Activated naive CD8-positive, alpha-beta T cell treated with anti-CD3 and anti-CD28 coated beads, Interleukin-2, amount 10 ng/mL, durations not matched to agents 7 days and 5 days (primary cell): ENCODE measurements at regions not wholly inside any gene's neighbourhood (a gene's known extent, or its start where the extent isn't known, plus 50 kb on each side); places are given as distances from the start of the nearest gene placed in this dataset.

Experiments used
- ATAC-seq: fragments of 150-1000 bp; cut with Tn5 transposase; one replicate; pipeline ENCODE4 v1.10.0; 2021; ENCODE audit warnings: low read depth, moderate library complexity
- POLR2A ChIA-PET: fragments of 350-600 bp; sonication (Branson Sonifier 250); formaldehyde crosslinking; loops from one replicate; lab custom pipeline; 2021; ENCODE audit warnings: antibody characterized with exemption; lab: Charles Lee
- DNase-seq: peaks from one replicate; pipeline ENCODE4 v3.0.0; 2021
- H3K27ac Mint-ChIP-seq: one replicate; pipeline ENCODE4 v1.8.0; 2022; ENCODE audit warnings: mild to moderate bottlenecking, mixed read lengths
- H3K27me3 Mint-ChIP-seq: one replicate; pipeline ENCODE4 v1.8.0; 2022; ENCODE audit warnings: mild to moderate bottlenecking, moderate library complexity, mixed read lengths
- H3K36me3 Mint-ChIP-seq: one replicate; pipeline ENCODE4 v1.8.0; 2021; ENCODE audit warnings: mild to moderate bottlenecking, mixed read lengths
- H3K4me1 Mint-ChIP-seq: one replicate; pipeline ENCODE4 v1.8.0; 2021; ENCODE audit warnings: mixed read lengths
- H3K4me3 Mint-ChIP-seq: one replicate; pipeline ENCODE4 v1.8.0; 2022; ENCODE audit warnings: mild to moderate bottlenecking, moderate library complexity, mixed read lengths
- H3K9me3 Mint-ChIP-seq: one replicate; pipeline ENCODE4 v1.8.0; 2021; ENCODE audit warnings: mixed read lengths

DNA sequence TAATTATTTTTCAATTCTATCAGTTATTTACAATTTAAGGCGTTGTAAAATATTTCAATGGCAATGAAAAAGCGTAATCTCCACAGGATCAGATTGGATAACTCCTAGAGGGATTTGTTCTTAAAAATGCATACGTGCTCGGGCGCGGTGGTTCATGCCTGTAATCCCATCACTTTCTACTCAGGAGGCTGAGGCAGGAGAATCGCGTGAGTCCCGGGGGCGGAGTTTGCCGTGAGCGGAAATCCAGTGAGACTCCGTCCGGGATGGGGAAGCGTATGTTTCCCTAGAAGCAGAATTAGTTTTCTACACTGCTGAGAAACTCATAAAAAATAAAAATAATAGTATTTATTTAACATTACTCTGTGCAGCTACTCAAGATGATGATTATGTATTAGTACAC lies 917.8 kb upstream of the PCDH20 start:
- no peak overlapping the region for H3K27ac Mint-ChIP-seq
- ATAC-seq (no peak), DNase-seq (no peak)
- peaks cover 1% of the 10 kb centered on the region for H3K9me3 Mint-ChIP-seq
- H3K4me1 Mint-ChIP-seq: no peaks in the 10 kb centered on the region
- H3K4me3 Mint-ChIP-seq: no peak overlapping the region
- POLR2A ChIA-PET: no interaction called here
- H3K27me3 Mint-ChIP-seq: no peaks in the 10 kb centered on the region
- no peaks in the 10 kb centered on the region for H3K36me3 Mint-ChIP-seq

DNA sequence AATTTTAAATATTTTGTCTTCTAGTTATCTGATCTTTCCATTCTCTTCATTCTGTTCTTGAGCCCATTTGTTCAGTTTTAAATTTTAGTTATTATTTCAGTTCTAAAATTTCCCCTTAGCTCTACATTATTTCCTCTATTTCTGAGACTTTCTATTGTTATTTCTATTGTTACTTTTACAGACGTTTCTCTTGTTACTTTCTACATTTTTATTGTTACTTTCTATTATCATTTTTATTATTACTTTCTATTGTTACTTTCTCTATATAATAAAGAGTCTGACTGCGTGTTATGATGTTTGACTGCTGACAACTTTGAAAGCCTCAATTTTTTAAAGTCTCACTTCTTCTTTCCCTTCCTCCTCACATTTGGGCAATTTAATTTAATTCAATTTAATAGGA lies 915.7 kb upstream of the PCDH20 start:
- Mint-ChIP-seq H3K27ac (no peak overlapping the region), H3K4me3 (no peak overlapping the region), H3K27me3 (no peaks in the 10 kb centered on the region), H3K4me1 (no peaks in the 10 kb centered on the region), H3K36me3 (no peaks in the 10 kb centered on the region), H3K9me3 (peaks cover 4% of the 10 kb centered on the region)
- ATAC-seq (no peak), DNase-seq (no peak)
- POLR2A ChIA-PET: no interaction called here

DNA sequence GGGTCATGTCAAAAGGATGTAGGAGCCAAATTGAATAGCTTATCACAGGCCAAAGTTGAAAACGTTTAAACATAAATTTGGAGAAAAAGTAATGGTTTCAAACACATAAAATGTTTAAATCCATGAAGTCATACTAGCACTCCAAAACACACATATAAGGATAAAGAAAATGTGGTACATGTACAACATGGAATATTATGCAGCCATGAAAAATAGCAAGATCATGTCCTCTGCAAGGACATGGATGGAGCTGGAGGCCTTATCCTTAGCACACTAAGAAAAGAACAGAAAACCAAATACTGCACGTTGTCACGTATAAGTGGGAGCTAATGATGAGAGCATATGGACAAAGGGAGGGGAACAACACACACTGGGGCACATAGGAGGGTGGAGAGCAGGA lies 911.7 kb upstream of the PCDH20 start:
- H3K4me1 Mint-ChIP-seq: no peaks in the 10 kb centered on the region
- ATAC-seq: no peak

DNA sequence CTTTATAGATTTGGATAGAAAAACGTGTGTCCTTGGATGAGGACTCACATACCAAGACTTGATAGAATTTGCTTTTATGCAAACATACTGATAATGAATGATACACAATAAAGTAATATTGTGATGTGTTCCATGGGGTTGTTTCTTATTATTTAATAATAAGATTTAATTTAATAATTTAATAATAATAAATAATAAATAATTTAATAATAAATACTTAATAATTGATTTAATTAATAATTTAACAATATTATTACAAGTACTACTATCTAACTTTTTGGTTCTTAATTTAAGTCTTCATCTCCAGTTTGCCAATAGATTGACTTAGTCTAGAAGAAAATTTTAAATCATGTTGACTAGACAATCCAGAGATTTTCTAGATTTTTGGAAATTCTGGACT lies 909.2 kb upstream of the PCDH20 start:
- Mint-ChIP-seq H3K27me3 (no peaks in the 10 kb centered on the region), H3K9me3 (peaks cover 2% of the 10 kb centered on the region), H3K4me1 (no peaks in the 10 kb centered on the region), H3K36me3 (no peaks in the 10 kb centered on the region), H3K4me3 (no peak overlapping the region), H3K27ac (no peak overlapping the region)
- POLR2A ChIA-PET: no interaction called here
- ATAC-seq: no peak
- DNase-seq: no peak

More for the DNA sequence above, 911.7 kb upstream of the PCDH20 start:
- Mint-ChIP-seq H3K4me3 (no peak overlapping the region), H3K36me3 (no peaks in the 10 kb centered on the region), H3K9me3 (peaks cover 2% of the 10 kb centered on the region), H3K27ac (no peak overlapping the region), H3K27me3 (no peaks in the 10 kb centered on the region)
- POLR2A ChIA-PET: no interaction called here
- no peak for DNase-seq

DNA sequence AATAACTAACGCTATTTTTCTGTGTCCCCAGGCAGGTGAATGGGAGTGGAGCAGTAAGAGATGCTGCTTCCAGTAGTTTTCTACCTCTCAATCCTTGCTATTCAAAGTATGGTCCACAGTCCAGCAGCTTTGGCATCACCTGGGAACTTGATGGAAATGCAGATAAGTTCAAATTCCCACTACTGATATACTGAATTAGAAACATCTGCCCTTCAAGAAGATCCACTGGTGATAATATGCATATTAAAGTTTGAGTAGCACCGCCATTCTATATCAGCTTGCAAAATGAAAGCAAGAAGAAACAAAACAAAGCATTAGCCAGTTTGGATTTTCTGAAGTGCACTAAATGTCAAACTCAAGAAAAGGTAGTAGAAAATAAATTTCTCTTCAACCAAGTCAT lies 906.2 kb upstream of the PCDH20 start:
- ATAC-seq: no peak
- no peaks in the 10 kb centered on the region for H3K36me3 Mint-ChIP-seq
- H3K4me1 Mint-ChIP-seq: no peaks in the 10 kb centered on the region
- H3K4me3 Mint-ChIP-seq: no peak overlapping the region
- H3K27me3 Mint-ChIP-seq: no peaks in the 10 kb centered on the region
- POLR2A ChIA-PET: no interaction called here
- DNase-seq: no peak
- H3K9me3 Mint-ChIP-seq: no peaks in the 10 kb centered on the region
- no peak overlapping the region for H3K27ac Mint-ChIP-seq

DNA sequence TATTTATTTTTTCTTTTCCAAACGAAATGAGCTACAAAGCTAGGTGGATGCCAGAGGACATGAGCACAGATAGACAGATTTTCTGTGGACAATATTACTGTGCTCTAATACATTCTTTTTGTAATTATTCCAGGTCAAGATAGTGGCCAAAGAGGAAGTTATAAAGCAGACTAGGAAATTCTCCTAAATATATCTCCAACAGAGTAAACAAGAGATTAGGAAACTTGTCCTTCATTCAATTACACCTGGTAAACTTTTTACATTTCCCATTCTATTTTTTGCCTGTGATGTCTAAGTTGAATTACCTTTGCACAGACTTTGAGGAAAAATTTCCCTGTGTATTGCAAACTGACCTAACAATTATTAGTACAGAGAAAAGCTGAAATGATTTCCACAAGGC lies 905.5 kb upstream of the PCDH20 start:
- ATAC-seq: no peak
- no peaks in the 10 kb centered on the region for H3K9me3 Mint-ChIP-seq
- no peak overlapping the region for H3K27ac Mint-ChIP-seq
- no peak overlapping the region for H3K4me3 Mint-ChIP-seq
- no peak for DNase-seq
- H3K27me3 Mint-ChIP-seq: no peaks in the 10 kb centered on the region
- H3K4me1 Mint-ChIP-seq: no peaks in the 10 kb centered on the region
- H3K36me3 Mint-ChIP-seq: no peaks in the 10 kb centered on the region
- POLR2A ChIA-PET: no interaction called here

DNA sequence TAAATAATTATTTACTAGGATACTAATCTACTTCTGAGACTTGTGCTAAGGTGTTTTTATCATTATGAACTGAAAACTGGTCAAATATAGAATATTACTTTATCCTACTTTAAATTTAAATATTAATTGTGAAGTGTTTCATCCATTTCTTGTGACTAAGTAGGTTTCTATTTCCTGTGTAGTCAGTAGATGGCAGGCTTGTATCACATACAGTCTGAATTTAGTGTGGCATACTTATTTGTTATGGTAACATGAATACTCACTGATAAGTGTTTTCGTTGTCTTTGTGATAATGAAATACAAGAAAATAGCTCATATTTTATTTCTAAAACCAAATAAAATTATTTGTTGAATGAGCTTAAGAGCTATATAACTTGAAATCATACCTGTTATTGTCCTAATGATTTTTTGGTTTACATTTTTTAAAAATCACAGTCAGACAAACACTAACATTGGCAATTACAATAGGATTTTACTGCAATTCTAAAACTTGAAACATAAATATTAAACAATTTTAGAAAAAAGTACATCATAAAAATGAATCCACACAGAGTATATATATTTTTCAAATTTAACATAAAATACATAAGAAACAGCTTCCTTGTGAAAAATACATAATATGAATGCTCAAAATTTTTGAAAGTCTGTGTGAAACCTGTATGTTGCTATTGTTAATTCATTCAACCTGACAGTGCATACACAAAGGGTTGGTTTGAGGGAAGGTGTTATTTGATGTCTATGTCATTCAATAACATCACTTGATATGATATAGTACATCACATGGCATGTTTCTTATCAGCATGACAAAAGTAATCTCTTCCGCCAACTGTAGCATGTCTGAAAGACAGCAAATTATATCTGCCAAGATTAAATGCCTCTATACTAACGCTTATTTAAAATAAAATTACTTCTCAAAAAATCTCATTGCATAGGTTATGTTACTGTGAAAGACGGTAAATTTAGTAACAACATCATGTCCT lies 904.8 kb upstream of the PCDH20 start:
- DNase-seq: no peak
- POLR2A ChIA-PET: no interaction called here
- Mint-ChIP-seq H3K4me3 (no peak overlapping the region), H3K9me3 (no peaks in the 10 kb centered on the region), H3K27me3 (no peaks in the 10 kb centered on the region), H3K27ac (no peak overlapping the region), H3K36me3 (no peaks in the 10 kb centered on the region), H3K4me1 (no peaks in the 10 kb centered on the region)
- ATAC-seq: no peak

DNA sequence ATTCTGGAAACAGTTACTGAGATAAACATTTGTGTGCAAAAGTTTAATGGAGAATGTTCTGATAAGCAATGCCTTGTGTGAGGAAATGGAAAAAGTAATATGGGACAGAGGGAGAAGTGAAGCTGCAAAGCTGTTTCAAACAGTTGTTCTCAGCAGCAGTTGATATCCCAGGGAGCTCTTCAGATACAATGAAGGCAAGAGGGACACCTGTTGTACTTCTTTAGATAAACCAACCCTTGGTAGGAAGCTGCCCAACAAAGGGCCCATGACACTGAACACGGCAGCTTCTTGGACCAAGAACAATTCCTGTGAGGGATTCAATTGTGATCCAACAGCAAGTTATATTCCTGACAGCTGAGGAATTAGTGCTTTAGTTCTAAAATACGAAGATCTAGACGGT lies 894.3 kb upstream of the PCDH20 start:
- no peaks in the 10 kb centered on the region for H3K36me3 Mint-ChIP-seq
- H3K27ac Mint-ChIP-seq: no peak overlapping the region
- H3K27me3 Mint-ChIP-seq: no peaks in the 10 kb centered on the region
- peaks cover 2% of the 10 kb centered on the region for H3K4me1 Mint-ChIP-seq
- POLR2A ChIA-PET: no interaction called here
- H3K9me3 Mint-ChIP-seq: peaks cover 2% of the 10 kb centered on the region
- H3K4me3 Mint-ChIP-seq: no peak overlapping the region
- ATAC-seq (no peak), DNase-seq (no peak)

DNA sequence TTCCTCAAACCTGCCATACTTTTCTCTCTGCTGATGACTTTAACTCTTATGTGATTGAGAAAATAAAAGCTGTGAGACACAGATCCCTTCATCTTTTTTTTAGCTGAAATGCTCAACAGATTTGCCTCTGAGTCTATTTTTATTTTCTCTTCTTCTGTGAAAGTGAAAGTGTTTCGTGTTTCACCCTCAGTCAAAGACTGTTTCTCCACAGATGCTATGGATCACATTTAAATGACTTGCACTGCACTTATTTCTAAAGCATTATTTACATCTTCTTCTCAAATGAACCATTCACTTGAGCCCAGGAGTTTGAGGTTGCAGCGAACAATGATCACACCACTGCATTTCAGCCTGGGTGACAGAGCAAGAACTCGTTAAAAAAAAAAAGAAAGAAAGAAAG lies 890.1 kb upstream of the PCDH20 start:
- Mint-ChIP-seq H3K27me3 (no peaks in the 10 kb centered on the region), H3K4me3 (peak overlapping the region; percentile 54), H3K4me1 (peaks cover 2% of the 10 kb centered on the region), H3K36me3 (no peaks in the 10 kb centered on the region), H3K27ac (no peak overlapping the region), H3K9me3 (peaks cover 2% of the 10 kb centered on the region)
- ATAC-seq (no peak), DNase-seq (no peak)
- POLR2A ChIA-PET: no interaction called here

DNA sequence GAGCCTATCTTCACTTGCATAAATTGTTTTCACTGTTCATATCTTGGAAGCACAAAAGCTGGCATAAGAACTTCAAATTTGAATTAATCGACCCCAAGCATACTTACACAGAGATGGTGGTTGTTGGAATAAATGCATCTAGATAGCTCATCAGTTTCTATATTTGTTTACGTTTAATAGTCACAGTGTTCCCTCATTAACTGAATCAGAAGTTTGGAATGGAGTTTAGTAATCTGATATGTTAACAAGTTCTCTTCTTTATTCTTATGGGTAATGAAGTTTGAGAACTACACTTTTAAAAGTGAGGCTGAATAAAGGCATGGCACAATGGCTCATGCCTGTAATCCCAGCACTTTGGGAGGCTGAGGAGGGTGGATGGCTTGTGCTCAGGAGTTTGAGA lies 886.7 kb upstream of the PCDH20 start:
- Mint-ChIP-seq H3K27me3 (no peaks in the 10 kb centered on the region), H3K36me3 (no peaks in the 10 kb centered on the region), H3K4me3 (no peak overlapping the region), H3K27ac (no peak overlapping the region), H3K9me3 (peaks cover 2% of the 10 kb centered on the region), H3K4me1 (peaks cover 2% of the 10 kb centered on the region)
- ATAC-seq: no peak
- no peak for DNase-seq
- POLR2A ChIA-PET: no interaction called here

DNA sequence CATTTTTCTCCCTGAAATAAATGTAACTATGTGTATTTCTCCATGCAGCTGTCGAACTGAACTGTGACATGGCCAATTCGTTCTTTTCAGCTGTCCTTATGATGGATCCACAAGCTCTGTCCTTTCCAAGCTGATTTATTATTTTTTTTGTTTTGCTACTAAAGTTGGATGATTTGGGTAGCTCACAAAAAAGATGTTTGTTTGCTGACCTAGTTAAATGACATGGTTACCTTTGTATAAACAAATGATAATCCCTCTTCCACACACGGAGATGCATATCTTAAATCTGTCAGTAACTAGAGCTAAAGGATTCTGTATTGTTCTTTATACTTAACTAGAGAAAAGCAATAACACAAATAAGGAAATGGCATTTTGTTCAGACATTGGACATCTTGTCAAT lies 884.3 kb upstream of the PCDH20 start:
- POLR2A ChIA-PET: no interaction called here

DNA sequence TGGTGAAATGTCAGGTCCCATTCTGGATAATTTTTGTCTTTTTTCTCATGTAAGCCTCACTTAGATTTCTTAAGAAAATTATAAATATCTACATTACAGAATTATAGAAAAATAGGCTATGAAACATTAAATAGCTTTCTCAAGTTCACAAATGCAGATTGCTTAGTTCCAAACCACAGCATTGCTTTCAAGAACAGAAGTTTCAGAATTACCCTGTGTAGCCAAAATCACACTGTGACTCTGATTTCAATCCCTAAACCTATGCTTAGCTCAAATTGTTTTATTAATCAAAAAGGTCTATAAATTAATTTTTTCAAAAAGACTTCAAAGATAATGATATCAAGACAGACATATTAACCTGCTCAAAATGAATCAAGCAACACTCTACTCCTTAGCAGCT lies 881.2 kb upstream of the PCDH20 start:
- DNase-seq (no peak), ATAC-seq (no peak)

More for the DNA sequence above, 884.3 kb upstream of the PCDH20 start:
- H3K27ac Mint-ChIP-seq: no peak overlapping the region
- no peaks in the 10 kb centered on the region for H3K9me3 Mint-ChIP-seq
- no peak overlapping the region for H3K4me3 Mint-ChIP-seq
- DNase-seq (no peak), ATAC-seq (no peak)
- no peaks in the 10 kb centered on the region for H3K36me3 Mint-ChIP-seq
- H3K4me1 Mint-ChIP-seq: no peaks in the 10 kb centered on the region
- H3K27me3 Mint-ChIP-seq: no peaks in the 10 kb centered on the region

DNA sequence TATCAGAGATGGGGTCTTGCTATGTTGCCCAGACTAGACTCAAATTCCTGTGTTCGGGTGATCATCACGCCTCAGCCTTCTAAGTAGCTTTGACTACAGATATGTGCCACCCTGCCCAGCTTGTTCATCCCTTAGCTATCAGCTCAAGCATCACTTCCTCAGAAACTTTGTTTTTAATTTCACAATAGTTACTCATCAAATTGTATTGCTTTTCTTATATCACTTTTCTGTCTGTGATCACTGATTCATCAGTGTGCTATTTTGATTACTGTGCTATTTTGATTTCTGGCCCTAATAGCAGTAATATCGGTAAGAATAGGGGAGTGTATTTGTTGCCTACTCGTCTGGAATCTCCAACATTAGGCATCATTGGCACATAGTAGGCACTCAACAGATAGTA lies 878.6 kb upstream of the PCDH20 start:
- POLR2A ChIA-PET: no interaction called here
- no peaks in the 10 kb centered on the region for H3K4me1 Mint-ChIP-seq
- H3K9me3 Mint-ChIP-seq: no peaks in the 10 kb centered on the region
- no peaks in the 10 kb centered on the region for H3K27me3 Mint-ChIP-seq
- ATAC-seq (no peak), DNase-seq (no peak)
- no peaks in the 10 kb centered on the region for H3K36me3 Mint-ChIP-seq
- no peak overlapping the region for H3K4me3 Mint-ChIP-seq
- H3K27ac Mint-ChIP-seq: no peak overlapping the region

More for the DNA sequence above, 881.2 kb upstream of the PCDH20 start:
- Mint-ChIP-seq H3K4me1 (no peaks in the 10 kb centered on the region), H3K4me3 (no peak overlapping the region), H3K9me3 (no peaks in the 10 kb centered on the region), H3K27ac (no peak overlapping the region), H3K36me3 (no peaks in the 10 kb centered on the region), H3K27me3 (no peaks in the 10 kb centered on the region)
- POLR2A ChIA-PET: no interaction called here

DNA sequence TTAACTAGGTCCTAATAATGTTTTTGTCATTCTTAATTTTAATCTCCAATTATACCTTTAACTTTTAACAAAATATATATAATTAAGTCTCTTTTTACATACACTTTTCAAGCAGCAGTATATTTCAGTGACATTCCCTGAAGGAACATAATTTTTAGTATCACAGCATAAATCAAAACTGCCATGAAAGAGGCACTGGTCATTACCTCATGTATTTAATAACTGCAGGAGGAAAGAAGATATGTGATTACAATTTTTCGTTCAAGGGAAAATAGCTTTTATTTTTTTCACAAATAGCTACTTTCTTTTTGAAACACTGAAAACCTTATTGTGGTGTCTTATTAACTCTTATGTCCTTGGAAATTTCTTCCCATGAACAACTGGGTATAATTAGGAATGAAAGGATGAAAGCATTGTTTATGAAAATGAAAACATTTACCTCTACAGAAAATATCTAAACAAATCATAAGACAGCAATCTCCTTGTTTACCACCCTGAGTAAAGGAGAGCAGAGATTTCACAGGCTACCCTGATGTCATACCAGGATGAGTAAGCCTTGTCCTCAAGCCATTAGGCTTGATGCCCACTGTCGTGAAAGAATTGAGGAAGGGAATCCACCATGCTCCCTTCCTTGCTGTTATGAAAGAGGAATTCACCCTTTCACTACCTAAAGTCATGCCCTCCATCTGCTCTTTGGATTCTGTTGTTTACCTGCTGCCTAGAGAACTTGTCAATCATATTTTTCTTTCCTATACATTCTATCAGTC lies 877.2 kb upstream of the PCDH20 start:
- H3K4me1 Mint-ChIP-seq: no peaks in the 10 kb centered on the region

More for the DNA sequence above, 877.2 kb upstream of the PCDH20 start:
- no peak overlapping the region for H3K4me3 Mint-ChIP-seq
- DNase-seq (no peak), ATAC-seq (no peak)
- H3K36me3 Mint-ChIP-seq: no peaks in the 10 kb centered on the region
- H3K27me3 Mint-ChIP-seq: no peaks in the 10 kb centered on the region
- POLR2A ChIA-PET: no interaction called here
- no peak overlapping the region for H3K27ac Mint-ChIP-seq
- H3K9me3 Mint-ChIP-seq: peaks cover under 1% of the 10 kb centered on the region
